SK-N-SH (cell line): ENCODE measurements at regions not wholly inside any gene's neighbourhood (a gene's known extent, or its start where the extent isn't known, plus 50 kb on each side); places are given as distances from the start of the nearest gene placed in this dataset.

Experiments used
- CTCF ChIA-PET: fragments of 300-600, 350-600 bp; formaldehyde crosslinking; extraction: SDS; loops from one replicate; lab custom pipeline; 2021; lab: Yijun Ruan, JAX
- POLR2A ChIA-PET: fragments of 350-600 bp; sonication (Branson Sonifier 250); formaldehyde crosslinking; extraction: SDS; loops from one replicate; lab custom pipeline; 2020; ENCODE audit warnings: antibody characterized with exemption, inconsistent platforms; lab: Yijun Ruan, JAX
- DNase-seq: peaks from one replicate; pipeline ENCODE4 v3.0.0; 2012
- H2AFZ ChIP-seq: fragments of 200-600 bp; sonication (generic); 2 replicates; pipeline ENCODE4 v1.8.1; 2016; ENCODE audit warnings: antibody characterized with exemption, mild to moderate bottlenecking, low read depth
- H3F3A ChIP-seq: fragments of 200-600 bp; sonication (generic); replicated peaks from 2 replicates; pipeline ENCODE3; 2016; ENCODE audit warnings: antibody characterized with exemption, mild to moderate bottlenecking; ENCODE audit not compliant: insufficient read depth
- H3K27ac ChIP-seq, 2 experiments: fragments of 200-500 bp in 1 of 2; fragments of 200-600 bp in 1 of 2; sonication (Bioruptor generic) in 1 of 2; sonication (generic), shearing (Covaris generic) in 1 of 2; 2 replicates each; pipeline versions ENCODE4 v1.5.1 to v1.6.1; 2014 to 2016; ENCODE audit warnings: low read depth in 2 of 2, inconsistent platforms in 1 of 2, low read length in 1 of 2, mild to moderate bottlenecking in 1 of 2, mixed read lengths in 1 of 2
- H3K27me3 ChIP-seq: fragments of 200-600 bp; sonication (generic), shearing (Covaris generic); 2 replicates; pipeline ENCODE4 v1.6.1; 2016; ENCODE audit warnings: mixed run types; ENCODE audit not compliant: insufficient read depth
- H3K36me3 ChIP-seq, 2 experiments: fragments of 200-500 bp in 1 of 2; fragments of 200-600 bp in 1 of 2; sonication (Bioruptor generic) in 1 of 2; sonication (generic) in 1 of 2; replicated peaks in 1 of 2; 2 replicates each; pipeline versions ENCODE3 to v1.5.1; 2014 to 2016; ENCODE audit warnings: low read length in 1 of 2, mild to moderate bottlenecking in 1 of 2; ENCODE audit not compliant: insufficient read depth in 2 of 2, control insufficient read depth in 1 of 2
- H3K4me1 ChIP-seq, 2 experiments: fragments of 200-500 bp in 1 of 2; fragments of 200-600 bp in 1 of 2; sonication (Bioruptor generic) in 1 of 2; sonication (generic), shearing (Covaris generic) in 1 of 2; 2 replicates each; pipeline versions ENCODE4 v1.5.1 to v1.6.1; 2014 to 2016; ENCODE audit warnings: low read depth in 1 of 2, low read length in 1 of 2, mixed run types in 1 of 2; ENCODE audit not compliant: insufficient read depth in 2 of 2, control insufficient read depth in 1 of 2
- H3K4me2 ChIP-seq: fragments of 200-600 bp; sonication (generic), shearing (Covaris generic); 2 replicates; pipeline ENCODE4 v1.6.1; 2017; ENCODE audit warnings: mixed run types
- H3K4me3 ChIP-seq, 2 experiments: fragments of 200-500 bp in 1 of 2; fragments of 200-600 bp in 1 of 2; sonication (Bioruptor generic) in 1 of 2; sonication (generic), shearing (Covaris generic) in 1 of 2; 2 replicates each; pipeline versions ENCODE4 v1.5.1 to v1.8.1; 2014 to 2016; ENCODE audit warnings: low read depth in 2 of 2, inconsistent platforms in 1 of 2, low read length in 1 of 2, mild to moderate bottlenecking in 1 of 2, mixed read lengths in 1 of 2, moderate library complexity in 1 of 2
- H3K79me2 ChIP-seq: fragments of 200-600 bp; sonication (generic); 2 replicates; pipeline ENCODE4 v1.8.1; 2017; ENCODE audit warnings: mild to moderate bottlenecking; ENCODE audit not compliant: insufficient read depth
- H3K9ac ChIP-seq: fragments of 200-600 bp; sonication (generic); 2 replicates; pipeline ENCODE4 v1.6.1; 2017; ENCODE audit warnings: mixed run types
- H3K9me2 ChIP-seq: fragments of 200-600 bp; sonication (generic); 2 replicates; pipeline ENCODE4 v1.6.1; 2017; ENCODE audit warnings: mixed run types
- H3K9me3 ChIP-seq: fragments of 200-600 bp; sonication (generic); 2 replicates; pipeline ENCODE4 v1.6.1; 2017; ENCODE audit warnings: mixed run types, mild to moderate bottlenecking, moderate library complexity
- H4K20me1 ChIP-seq: fragments of 200-600 bp; sonication (generic); 2 replicates; pipeline ENCODE4 v1.6.1; 2017; ENCODE audit warnings: mild to moderate bottlenecking, mixed run types; ENCODE audit not compliant: insufficient read depth
- CHD2 ChIP-seq: fragments of 150-350 bp; IDR thresholded peaks from 2 replicates; pipeline ENCODE4 v1.6.1; 2018; ENCODE audit warnings: low read length; ENCODE audit not compliant: partially characterized antibody
- FOXJ3 ChIP-seq: sonication (generic); formaldehyde crosslinking; IDR thresholded peaks from 2 replicates; pipeline ENCODE4 v1.5.1; 2020; ENCODE audit warnings: mild to moderate bottlenecking, missing genetic modification reagents
- MEF2A ChIP-seq: IDR thresholded peaks from 2 replicates; pipeline ENCODE4 v1.4.0; 2012; ENCODE audit warnings: low read depth, borderline replicate concordance
- MXI1 ChIP-seq: IDR thresholded peaks from 2 replicates; pipeline ENCODE4 v1.6.1; 2012; ENCODE audit warnings: mild to moderate bottlenecking, low read depth, low read length, improper control_type of control experiment
- RAD21 ChIP-seq: IDR thresholded peaks from 2 replicates; pipeline ENCODE4 v1.6.1; 2012; ENCODE audit warnings: mild to moderate bottlenecking, low read length
- RCOR1 ChIP-seq: fragments of 150-350 bp; IDR thresholded peaks from 2 replicates; pipeline ENCODE4 v1.6.1; 2017; ENCODE audit warnings: antibody characterized with exemption, low read length
- SMC3 ChIP-seq: IDR thresholded peaks from 2 replicates; pipeline ENCODE4 v1.6.1; 2012; ENCODE audit warnings: low read depth, low read length, improper control_type of control experiment
- TCF12 ChIP-seq: IDR thresholded peaks from 2 replicates; pipeline ENCODE4 v1.4.0; 2012
- TEAD4 ChIP-seq: IDR thresholded peaks from 2 replicates; pipeline ENCODE4 v1.4.0; 2012; ENCODE audit warnings: mild to moderate bottlenecking, borderline replicate concordance; ENCODE audit not compliant: insufficient read depth
- YY1 ChIP-seq: IDR thresholded peaks from 2 replicates; pipeline ENCODE4 v1.4.0; 2012; ENCODE audit warnings: low read depth, mild to moderate bottlenecking
- WGBS: methylation state at CpG from one replicate; pipeline ENCODE4 v1.1.6; 2017; ENCODE audit warnings: low lambda C conversion rate; 5-methylcytosine and 5-hydroxymethylcytosine counted together
- TF ChIP-seq, protein P1 (sequence below): IDR thresholded peaks from 2 replicates; pipeline ENCODE4 v1.4.0; 2012; ENCODE audit warnings: low read depth, borderline replicate concordance
- TF ChIP-seq, protein P2 (sequence below): fragments of 150-350 bp; IDR thresholded peaks from 2 replicates; pipeline ENCODE4 v1.6.1; 2017; ENCODE audit warnings: antibody characterized with exemption, low read length, low read depth, borderline replicate concordance
- TF ChIP-seq, protein P3 (sequence below): IDR thresholded peaks from 2 replicates; pipeline ENCODE4 v1.4.0; 2012; ENCODE audit warnings: low read depth

DNA sequence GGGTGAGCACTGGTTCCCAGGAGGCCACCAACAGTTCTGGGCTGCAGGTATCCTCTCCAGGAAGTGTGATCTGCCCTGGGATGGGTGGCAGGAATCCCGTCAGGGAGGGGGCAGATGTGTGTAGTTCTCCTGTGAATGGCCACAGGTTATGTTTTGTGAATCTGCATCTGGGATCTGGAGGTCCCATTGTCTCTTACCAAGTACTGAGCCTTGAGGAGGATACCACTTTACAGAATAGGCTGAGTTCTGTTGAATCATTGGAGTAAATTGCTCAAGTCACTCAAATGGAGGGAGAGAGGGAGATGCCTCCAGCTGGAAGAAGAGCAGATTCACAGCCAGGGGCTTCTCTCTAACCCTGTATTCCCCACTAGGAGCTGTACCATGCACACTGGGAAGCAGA is 168.2 kb downstream of the ANKRD30B start:
- DNase-seq: no peak
- no peaks in the 10 kb centered on the region for H3K79me2 ChIP-seq
- no peaks in the 10 kb centered on the region for H3F3A ChIP-seq
- H3K9me2 ChIP-seq: no peaks in the 10 kb centered on the region
- H3K9ac ChIP-seq: no peak overlapping the region
- POLR2A ChIA-PET: no interaction called here
- H3K4me2 ChIP-seq: no peak overlapping the region
- no peaks in the 10 kb centered on the region for H4K20me1 ChIP-seq
- H3K27ac ChIP-seq: no peak overlapping the region
- no peaks in the 10 kb centered on the region for H3K36me3 ChIP-seq
- WGBS: 0% methylated on average over 1 of the region's 1 CpG
- TF ChIP-seq SMC3 (no peak), TEAD4 (no peak), FOXJ3 (no peak), MEF2A (no peak), TCF12 (no peak), CHD2 (no peak), MXI1 (no peak), YY1 (no peak), RAD21 (no peak)
- TF ChIP-seq, protein P1, sequence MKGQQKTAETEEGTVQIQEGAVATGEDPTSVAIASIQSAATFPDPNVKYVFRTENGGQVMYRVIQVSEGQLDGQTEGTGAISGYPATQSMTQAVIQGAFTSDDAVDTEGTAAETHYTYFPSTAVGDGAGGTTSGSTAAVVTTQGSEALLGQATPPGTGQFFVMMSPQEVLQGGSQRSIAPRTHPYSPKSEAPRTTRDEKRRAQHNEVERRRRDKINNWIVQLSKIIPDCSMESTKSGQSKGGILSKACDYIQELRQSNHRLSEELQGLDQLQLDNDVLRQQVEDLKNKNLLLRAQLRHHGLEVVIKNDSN: no peak
- TF ChIP-seq, protein P2, sequence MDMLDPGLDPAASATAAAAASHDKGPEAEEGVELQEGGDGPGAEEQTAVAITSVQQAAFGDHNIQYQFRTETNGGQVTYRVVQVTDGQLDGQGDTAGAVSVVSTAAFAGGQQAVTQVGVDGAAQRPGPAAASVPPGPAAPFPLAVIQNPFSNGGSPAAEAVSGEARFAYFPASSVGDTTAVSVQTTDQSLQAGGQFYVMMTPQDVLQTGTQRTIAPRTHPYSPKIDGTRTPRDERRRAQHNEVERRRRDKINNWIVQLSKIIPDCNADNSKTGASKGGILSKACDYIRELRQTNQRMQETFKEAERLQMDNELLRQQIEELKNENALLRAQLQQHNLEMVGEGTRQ: no peak
- H3K4me3 ChIP-seq: no peak overlapping the region
- CTCF ChIA-PET: no interaction called here
- H3K9me3 ChIP-seq: no peaks in the 10 kb centered on the region
- no peaks in the 10 kb centered on the region for H3K4me1 ChIP-seq
- no peak overlapping the region for H2AFZ ChIP-seq
- no peaks in the 10 kb centered on the region; the same call in 1 of the 2 replicates for H3K27me3 ChIP-seq

DNA sequence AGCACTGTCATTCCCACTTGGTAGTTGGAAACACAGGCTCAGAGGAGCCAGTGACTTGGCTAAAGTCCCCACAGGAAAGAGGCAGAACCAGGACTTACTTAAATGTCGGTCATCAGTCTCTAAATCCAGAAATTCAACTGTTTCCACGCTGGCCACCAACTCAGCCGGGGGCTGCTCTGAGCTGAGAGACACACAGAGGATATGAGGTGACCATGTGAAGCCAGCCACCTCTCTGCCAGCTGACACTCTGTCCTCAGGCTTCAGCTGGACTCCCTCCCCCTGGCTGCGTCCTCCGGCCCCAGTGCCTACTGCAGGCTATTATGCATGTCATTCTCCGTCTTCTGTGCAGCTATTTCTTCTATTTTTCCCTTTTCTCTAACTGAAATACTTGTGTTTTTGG is 168.9 kb downstream of the ANKRD30B start:
- ChIA-PET CTCF (no interaction called here), POLR2A (no interaction called here)
- Histone ChIP-seq H3K4me1 (no peaks in the 10 kb centered on the region), H3K4me2 (no peak overlapping the region), H3K9ac (no peak overlapping the region), H3K9me2 (no peaks in the 10 kb centered on the region), H3K27me3 (no peaks in the 10 kb centered on the region; the same call in 1 of the 2 replicates), H4K20me1 (no peaks in the 10 kb centered on the region), H3K9me3 (no peaks in the 10 kb centered on the region), H3K27ac (no peak overlapping the region), H3F3A (no peaks in the 10 kb centered on the region), H3K79me2 (no peaks in the 10 kb centered on the region), H2AFZ (no peak overlapping the region), H3K4me3 (no peak overlapping the region), H3K36me3 (no peaks in the 10 kb centered on the region)
- no peak for DNase-seq
- no peak for TF ChIP-seq RCOR1
- TF ChIP-seq TEAD4: no peak
- TF ChIP-seq, protein P3, sequence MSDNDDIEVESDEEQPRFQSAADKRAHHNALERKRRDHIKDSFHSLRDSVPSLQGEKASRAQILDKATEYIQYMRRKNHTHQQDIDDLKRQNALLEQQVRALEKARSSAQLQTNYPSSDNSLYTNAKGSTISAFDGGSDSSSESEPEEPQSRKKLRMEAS: no peak
- TF ChIP-seq, protein P2: no peak
- 4% methylated on average over 6 of the region's 6 CpGs for WGBS
